HL-60 (cell line): ENCODE measurements at regions not wholly inside any gene's neighbourhood (a gene's known extent, or its start where the extent isn't known, plus 50 kb on each side); places are given as distances from the start of the nearest gene placed in this dataset.

Experiments
- DNase-seq, 2 experiments: peaks; one replicate each; pipeline ENCODE4 v3.0.0-alpha.2; 2010 to 2020; ENCODE audit warnings: low read depth in 1 of 2, low spot score in 1 of 2
- H3K27ac ChIP-seq: fragments of 250-450 bp; sonication (Bioruptor Pico); replicated peaks from 2 replicates; pipeline ENCODE4 v1.5.1; 2020; ENCODE audit warnings: mild to moderate bottlenecking, moderate library complexity
- H3K27me3 ChIP-seq: fragments of 250-450 bp; sonication (Bioruptor Pico); 2 replicates; pipeline ENCODE4 v1.5.1; 2021; ENCODE audit warnings: mild to moderate bottlenecking, moderate library complexity; ENCODE audit not compliant: insufficient read depth, poor library complexity, severe bottlenecking
- H3K4me3 ChIP-seq: replicated peaks from 2 replicates; pipeline ENCODE4 v1.5.1; 2011; ENCODE audit warnings: mild to moderate bottlenecking, control low read depth, low read length; ENCODE audit not compliant: insufficient read depth
- GABPA ChIP-seq: IDR thresholded peaks from 2 replicates; pipeline ENCODE4 v1.6.1; 2012; ENCODE audit warnings: low read depth
- POLR2AphosphoS5 ChIP-seq: IDR thresholded peaks from 2 replicates; pipeline ENCODE4 v1.6.1; 2012; ENCODE audit warnings: low read depth
- REST ChIP-seq: IDR thresholded peaks from 2 replicates; pipeline ENCODE4 v1.6.1; 2012; ENCODE audit warnings: low read depth; ENCODE audit not compliant: insufficient replicate concordance
- SPI1 ChIP-seq: IDR thresholded peaks from 2 replicates; pipeline ENCODE4 v1.6.1; 2012; ENCODE audit warnings: low read depth, mild to moderate bottlenecking, borderline replicate concordance
- TF ChIP-seq, protein P1 (sequence below): IDR thresholded peaks from one replicate; pipeline ENCODE4 v1.5.1; 2011; ENCODE audit warnings: low read length, control low read depth, inconsistent platforms; ENCODE audit not compliant: insufficient read depth

GRCh38 chr3:161875483-161875882, 378.9 kb downstream of the OTOL1 start:
- H3K27ac ChIP-seq = no peak overlapping the region
- no peak for DNase-seq
- TF ChIP-seq REST (no peak), SPI1 (no peak), POLR2AphosphoS5 (no peak), GABPA (no peak)
- no peaks in the 10 kb centered on the region for H3K27me3 ChIP-seq
- no peak overlapping the region for H3K4me3 ChIP-seq

- Histone ChIP-seq H3K4me3 (no peak overlapping the region), H3K27ac (no peak overlapping the region), H3K27me3 (no peaks in the 10 kb centered on the region)
- no peak for DNase-seq
- TF ChIP-seq SPI1 = no peak
- TF ChIP-seq GABPA = no peak
- no peak for TF ChIP-seq POLR2AphosphoS5
- TF ChIP-seq REST = no peak
- TF ChIP-seq, protein P1, sequence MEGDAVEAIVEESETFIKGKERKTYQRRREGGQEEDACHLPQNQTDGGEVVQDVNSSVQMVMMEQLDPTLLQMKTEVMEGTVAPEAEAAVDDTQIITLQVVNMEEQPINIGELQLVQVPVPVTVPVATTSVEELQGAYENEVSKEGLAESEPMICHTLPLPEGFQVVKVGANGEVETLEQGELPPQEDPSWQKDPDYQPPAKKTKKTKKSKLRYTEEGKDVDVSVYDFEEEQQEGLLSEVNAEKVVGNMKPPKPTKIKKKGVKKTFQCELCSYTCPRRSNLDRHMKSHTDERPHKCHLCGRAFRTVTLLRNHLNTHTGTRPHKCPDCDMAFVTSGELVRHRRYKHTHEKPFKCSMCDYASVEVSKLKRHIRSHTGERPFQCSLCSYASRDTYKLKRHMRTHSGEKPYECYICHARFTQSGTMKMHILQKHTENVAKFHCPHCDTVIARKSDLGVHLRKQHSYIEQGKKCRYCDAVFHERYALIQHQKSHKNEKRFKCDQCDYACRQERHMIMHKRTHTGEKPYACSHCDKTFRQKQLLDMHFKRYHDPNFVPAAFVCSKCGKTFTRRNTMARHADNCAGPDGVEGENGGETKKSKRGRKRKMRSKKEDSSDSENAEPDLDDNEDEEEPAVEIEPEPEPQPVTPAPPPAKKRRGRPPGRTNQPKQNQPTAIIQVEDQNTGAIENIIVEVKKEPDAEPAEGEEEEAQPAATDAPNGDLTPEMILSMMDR = no peak
These were observed 382.9 kb downstream of the OTOL1 start for GRCh38 chr3:161879470-161879869.

DNA sequence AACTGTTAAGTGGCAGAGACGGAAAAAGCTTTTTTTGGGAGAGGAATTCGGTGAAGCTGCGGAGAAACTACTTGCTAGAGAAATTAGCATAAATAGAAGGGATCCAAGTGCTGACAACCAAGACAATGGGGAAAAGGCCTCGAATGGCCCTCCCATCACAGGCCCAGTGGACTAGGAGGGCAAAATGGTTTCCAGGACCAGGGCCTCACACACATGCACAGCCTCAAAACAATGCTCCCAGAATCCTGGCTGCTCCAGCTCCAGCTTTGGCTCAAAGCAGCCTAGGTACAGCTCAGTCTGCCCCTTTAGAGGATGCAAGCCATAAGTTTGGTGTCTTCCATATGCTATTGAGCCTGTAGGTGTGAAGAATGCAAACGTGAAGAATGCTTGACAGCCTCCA, 388.2 kb downstream of the OTOL1 start:
- no peak overlapping the region for H3K27ac ChIP-seq
- no peak for TF ChIP-seq SPI1
- no peak for TF ChIP-seq REST
- TF ChIP-seq GABPA = no peak
- TF ChIP-seq, protein P1 = no peak
- no peak for TF ChIP-seq POLR2AphosphoS5
- no peak overlapping the region for H3K4me3 ChIP-seq
- no peaks in the 10 kb centered on the region for H3K27me3 ChIP-seq
- no peak for DNase-seq
